ENCODE measurements at regions not wholly inside any gene's neighbourhood (a gene's known extent, or its start where the extent isn't known, plus 50 kb on each side); places are given as distances from the start of the nearest gene placed in this dataset.

DNA sequence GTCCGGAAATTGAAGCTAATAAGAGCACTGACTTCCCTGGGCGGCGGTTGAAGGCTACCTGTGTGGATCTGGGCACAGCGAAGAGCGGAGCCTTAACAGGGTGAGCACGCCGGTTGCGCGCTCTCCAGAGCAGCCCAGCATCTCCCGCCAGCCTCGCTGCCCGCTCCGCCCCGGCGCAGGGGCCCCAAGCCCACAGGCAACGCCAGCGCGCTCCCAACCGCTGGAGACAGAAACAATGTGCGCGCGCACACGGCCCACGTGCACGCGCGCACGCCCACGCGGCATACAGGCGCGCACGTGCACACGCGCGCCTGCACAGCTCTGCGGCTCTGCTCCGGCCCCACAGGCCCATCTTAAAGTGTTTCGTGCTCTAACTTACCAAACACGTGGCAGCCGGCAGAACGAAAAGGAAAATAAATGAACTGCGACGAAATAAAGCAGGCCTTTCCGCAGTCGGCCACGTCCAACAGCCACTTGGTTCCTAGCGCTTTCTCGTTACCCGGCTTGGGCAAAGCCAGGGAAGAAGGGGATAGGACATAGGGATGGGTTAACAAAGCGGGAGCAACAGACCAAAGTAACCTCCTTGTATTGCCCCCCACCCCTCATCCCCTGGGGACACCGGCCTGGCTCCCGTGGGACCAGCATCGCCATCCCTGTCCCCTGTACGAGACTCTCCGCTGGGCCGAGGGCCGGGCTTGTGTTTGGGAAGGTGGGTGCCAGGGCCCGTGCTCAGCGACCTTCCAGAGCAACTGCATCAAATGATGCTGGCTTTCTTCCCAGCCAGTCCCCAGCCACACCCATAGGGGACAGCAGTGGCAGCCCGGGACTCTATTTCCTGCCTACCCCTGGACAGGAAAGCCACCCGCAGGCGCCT, 203.7 kb downstream of the ABHD5 start (continued):
- TF ChIP-seq, protein P1, sequence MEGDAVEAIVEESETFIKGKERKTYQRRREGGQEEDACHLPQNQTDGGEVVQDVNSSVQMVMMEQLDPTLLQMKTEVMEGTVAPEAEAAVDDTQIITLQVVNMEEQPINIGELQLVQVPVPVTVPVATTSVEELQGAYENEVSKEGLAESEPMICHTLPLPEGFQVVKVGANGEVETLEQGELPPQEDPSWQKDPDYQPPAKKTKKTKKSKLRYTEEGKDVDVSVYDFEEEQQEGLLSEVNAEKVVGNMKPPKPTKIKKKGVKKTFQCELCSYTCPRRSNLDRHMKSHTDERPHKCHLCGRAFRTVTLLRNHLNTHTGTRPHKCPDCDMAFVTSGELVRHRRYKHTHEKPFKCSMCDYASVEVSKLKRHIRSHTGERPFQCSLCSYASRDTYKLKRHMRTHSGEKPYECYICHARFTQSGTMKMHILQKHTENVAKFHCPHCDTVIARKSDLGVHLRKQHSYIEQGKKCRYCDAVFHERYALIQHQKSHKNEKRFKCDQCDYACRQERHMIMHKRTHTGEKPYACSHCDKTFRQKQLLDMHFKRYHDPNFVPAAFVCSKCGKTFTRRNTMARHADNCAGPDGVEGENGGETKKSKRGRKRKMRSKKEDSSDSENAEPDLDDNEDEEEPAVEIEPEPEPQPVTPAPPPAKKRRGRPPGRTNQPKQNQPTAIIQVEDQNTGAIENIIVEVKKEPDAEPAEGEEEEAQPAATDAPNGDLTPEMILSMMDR (conservative IDR thresholded peaks at IDR 0.05; ENCODE audit: low read depth, low read length): no peak
- TF ChIP-seq RAD21 (IDR thresholded peaks at IDR 0.05; ENCODE audit: low read length): no peak; the same call in 1 of the 2 replicates
- no peak for TF ChIP-seq POLR2A (IDR thresholded peaks at IDR 0.05; ENCODE audit: low read depth, low read length)

- H3K4me3 ChIP-seq (ENCODE audit: insufficient read depth, low read depth, low read length): no peak overlapping the region
- no peak overlapping the region for H3K9ac ChIP-seq (ENCODE audit: low read depth, low read length)
- no peak overlapping the region for H3K27ac ChIP-seq (ENCODE audit: insufficient read depth, low read length)
- no peak overlapping the region for H3K14ac ChIP-seq (replicated peaks; ENCODE audit: low read depth, low read length)
- DNase-seq (no peak), ATAC-seq (ENCODE audit: low read depth) (no peak)
- no peaks in the 10 kb centered on the region for H3K9me3 ChIP-seq (ENCODE audit: control insufficient read depth, insufficient read depth, low read length)
- H4K5ac ChIP-seq (ENCODE audit: low read depth, low read length): no peak overlapping the region
- no peak overlapping the region for H2BK15ac ChIP-seq (ENCODE audit: low read depth, low read length)
- no peak overlapping the region for H4K8ac ChIP-seq (ENCODE audit: low read depth in 2 of 2, low read length in 2 of 2)
- H3K27me3 ChIP-seq (ENCODE audit: control insufficient read depth, insufficient read depth, low read length): peaks cover 24% of the 10 kb centered on the region
- dilution Hi-C loops (cut with HindIII; ENCODE audit: low sequenced_read_pairs, unreplicated experiment): no loop called here
- no peak overlapping the region for H2BK120ac ChIP-seq (ENCODE audit: low read depth, low read length)
- H2AFZ ChIP-seq (replicated peaks; ENCODE audit: low read length, poor library complexity): no peak overlapping the region
- no peak overlapping the region for H3K4ac ChIP-seq (ENCODE audit: low read depth, low read length)
- H2BK20ac ChIP-seq (ENCODE audit: low read depth, low read length): no peak overlapping the region
- H3K79me1 ChIP-seq (ENCODE audit: low read depth in 1 of 2, low read length in 2 of 2): no peaks in the 10 kb centered on the region
- no TSS peak for BruUV-seq (replicated peaks)
- intact Hi-C loops (cut with micrococcal nuclease): no loop called here
- in situ Hi-C loops (cut with MboI; ENCODE audit: low sequenced_read_pairs): no loop called here
- no peaks in the 10 kb centered on the region for H3K9me1 ChIP-seq (ENCODE audit: insufficient read depth, low read length)
- H2AK9ac ChIP-seq (replicated peaks; ENCODE audit: low read depth, low read length, poor library complexity): peak overlapping the region; percentile 39
- no peak overlapping the region for H3K18ac ChIP-seq (ENCODE audit: low read depth, low read length)
- 53% methylated on average over 3 of the region's 4 CpGs; no CpG with 5 or more reads in 1 of the 2 experiments for WGBS, 2 experiments (ENCODE audit: extremely low coverage in 2 of 2, insufficient read length in 1 of 2)
- no peaks in the 10 kb centered on the region for H3K36me3 ChIP-seq (ENCODE audit: control insufficient read depth, insufficient read depth, low read length)
- CTCF ChIA-PET: interaction anchor here (1.0 kb wide), 1 partner anchor 11 kb away, joined by 3 read pairs; no protein-coding TSS in a partner anchor
- H3K23ac ChIP-seq (ENCODE audit: low read depth, low read length): no peak overlapping the region
- H3K4me2 ChIP-seq (ENCODE audit: low read depth, low read length): no peak overlapping the region
- H2BK5ac ChIP-seq (ENCODE audit: low read depth, low read length, poor library complexity, severe bottlenecking): no peak overlapping the region
- no peaks in the 10 kb centered on the region for H4K20me1 ChIP-seq (ENCODE audit: insufficient read depth, low read length)
- H2AK5ac ChIP-seq (ENCODE audit: low read depth, low read length): no peak overlapping the region
- H3K56ac ChIP-seq (ENCODE audit: extremely low read depth, insufficient read depth, low read length): no peak overlapping the region
- no peak overlapping the region for H4K91ac ChIP-seq (ENCODE audit: insufficient read depth, low read depth, low read length)
- H3K4me1 ChIP-seq (ENCODE audit: control insufficient read depth, insufficient read depth, low read length): peaks cover 3% of the 10 kb centered on the region
- POLR2A ChIA-PET (ENCODE audit: unreplicated experiment): no interaction called here
- TF ChIP-seq, protein P2, sequence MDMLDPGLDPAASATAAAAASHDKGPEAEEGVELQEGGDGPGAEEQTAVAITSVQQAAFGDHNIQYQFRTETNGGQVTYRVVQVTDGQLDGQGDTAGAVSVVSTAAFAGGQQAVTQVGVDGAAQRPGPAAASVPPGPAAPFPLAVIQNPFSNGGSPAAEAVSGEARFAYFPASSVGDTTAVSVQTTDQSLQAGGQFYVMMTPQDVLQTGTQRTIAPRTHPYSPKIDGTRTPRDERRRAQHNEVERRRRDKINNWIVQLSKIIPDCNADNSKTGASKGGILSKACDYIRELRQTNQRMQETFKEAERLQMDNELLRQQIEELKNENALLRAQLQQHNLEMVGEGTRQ (IDR thresholded peaks at IDR 0.05; ENCODE audit: low read depth, low read length): no peak
- TF ChIP-seq RCOR1 (IDR thresholded peaks at IDR 0.05; ENCODE audit: insufficient replicate concordance, low read length) (no peak), MAFK (IDR thresholded peaks at IDR 0.05; ENCODE audit: low read depth, low read length) (no peak), CHD1 (IDR thresholded peaks at IDR 0.05; ENCODE audit: low read depth, low read length) (no peak), SMC3 (IDR thresholded peaks at IDR 0.05; ENCODE audit: low read depth, low read length) (no peak), MAZ (IDR thresholded peaks at IDR 0.05; ENCODE audit: borderline replicate concordance, low read depth, low read length) (no peak), RFX5 (IDR thresholded peaks at IDR 0.05; ENCODE audit: low read depth, low read length) (no peak), CEBPB (IDR thresholded peaks at IDR 0.05; ENCODE audit: low read depth, low read length) (no peak), MXI1 (IDR thresholded peaks at IDR 0.05; ENCODE audit: borderline replicate concordance, low read depth, low read length) (no peak)
Measured at GRCh38 chr3:43895573-43895972, 204.8 kb downstream of the ABHD5 start.

Measured in IMR-90 (cell line).